ENCODE measurements at regions not wholly inside any gene's neighbourhood (a gene's known extent, or its start where the extent isn't known, plus 50 kb on each side); places are given as distances from the start of the nearest gene placed in this dataset.

- no peak overlapping the region for H3K4me3 Mint-ChIP-seq
- no peaks in the 10 kb centered on the region for H3K36me3 Mint-ChIP-seq (ENCODE audit: insufficient read depth)
- no peaks in the 10 kb centered on the region for H3K9me3 Mint-ChIP-seq
- no peak for DNase-seq
- H3K27ac Mint-ChIP-seq = peak overlapping the region in 1 of 2 donors; percentile 36
- H3K27me3 Mint-ChIP-seq = no peaks in the 10 kb centered on the region
- no peak for ATAC-seq (replicated peaks)
- H3K4me1 Mint-ChIP-seq (ENCODE audit: low read depth in 2 of 2) = peaks cover 7 to 23% of the 10 kb centered on the region in 2 donors
These were observed 110.1 kb downstream of the CDC7 start for GRCh38 chr1:91610789-91611188.

GRCh38 chr1:91611483-91611917, 110.8 kb downstream of the CDC7 start:
- DNase-seq = no peak
- Mint-ChIP-seq H3K27me3 (no peaks in the 10 kb centered on the region), H3K9me3 (no peaks in the 10 kb centered on the region), H3K27ac (no peak overlapping the region), H3K4me3 (no peak overlapping the region), H3K4me1 (ENCODE audit: low read depth in 2 of 2) (peaks cover 5 to 23% of the 10 kb centered on the region in 2 donors), H3K36me3 (ENCODE audit: insufficient read depth) (no peaks in the 10 kb centered on the region)
- no peak for ATAC-seq (replicated peaks)

- Mint-ChIP-seq H3K27ac (no peak overlapping the region), H3K36me3 (ENCODE audit: insufficient read depth) (no peaks in the 10 kb centered on the region), H3K4me3 (no peak overlapping the region), H3K4me1 (ENCODE audit: low read depth in 2 of 2) (peaks cover 5 to 20% of the 10 kb centered on the region in 2 donors), H3K9me3 (no peaks in the 10 kb centered on the region), H3K27me3 (no peaks in the 10 kb centered on the region)
- no peak for DNase-seq
- no peak for ATAC-seq (replicated peaks)
These were observed 112.9 kb downstream of the CDC7 start for GRCh38 chr1:91613595-91613994.

GRCh38 chr1:91616712-91617111, 116.1 kb downstream of the CDC7 start:
- DNase-seq (no peak), ATAC-seq (replicated peaks) (no peak)

GRCh38 chr1:91617285-91617765, 116.7 kb downstream of the CDC7 start:
- Mint-ChIP-seq H3K4me1 (ENCODE audit: low read depth in 2 of 2) (peaks cover 8 to 18% of the 10 kb centered on the region in 2 donors), H3K27ac (no peak overlapping the region), H3K9me3 (no peaks in the 10 kb centered on the region), H3K4me3 (no peak overlapping the region), H3K36me3 (ENCODE audit: insufficient read depth) (no peaks in the 10 kb centered on the region), H3K27me3 (no peaks in the 10 kb centered on the region)
- ATAC-seq (replicated peaks) (no peak), DNase-seq (no peak)

More at GRCh38 chr1:91616712-91617111, 116.1 kb downstream of the CDC7 start:
- no peaks in the 10 kb centered on the region for H3K36me3 Mint-ChIP-seq (ENCODE audit: insufficient read depth)
- H3K4me1 Mint-ChIP-seq (ENCODE audit: low read depth in 2 of 2) = peaks cover 8 to 18% of the 10 kb centered on the region in 2 donors
- H3K9me3 Mint-ChIP-seq = no peaks in the 10 kb centered on the region
- H3K4me3 Mint-ChIP-seq = no peak overlapping the region
- no peak overlapping the region for H3K27ac Mint-ChIP-seq
- H3K27me3 Mint-ChIP-seq = no peaks in the 10 kb centered on the region

- H3K4me1 Mint-ChIP-seq (ENCODE audit: low read depth in 2 of 2) = peaks cover 4 to 11% of the 10 kb centered on the region in 2 donors
- DNase-seq (no peak), ATAC-seq (replicated peaks) (no peak)
- no peaks in the 10 kb centered on the region for H3K27me3 Mint-ChIP-seq
- no peaks in the 10 kb centered on the region for H3K36me3 Mint-ChIP-seq (ENCODE audit: insufficient read depth)
- H3K9me3 Mint-ChIP-seq = peaks cover 0 to 3% of the 10 kb centered on the region in 2 donors
- H3K27ac Mint-ChIP-seq = no peak overlapping the region
- H3K4me3 Mint-ChIP-seq = no peak overlapping the region
These were observed 119.2 kb downstream of the CDC7 start for GRCh38 chr1:91619881-91620280.

- DNase-seq (no peak), ATAC-seq (replicated peaks) (no peak)
- H3K4me3 Mint-ChIP-seq = no peak overlapping the region
- peak overlapping the region in 1 of 2 donors; percentile 33 for H3K27ac Mint-ChIP-seq
- H3K4me1 Mint-ChIP-seq (ENCODE audit: low read depth in 2 of 2) = peaks cover 4 to 5% of the 10 kb centered on the region in 2 donors
- no peaks in the 10 kb centered on the region for H3K27me3 Mint-ChIP-seq
- peaks cover 0 to 3% of the 10 kb centered on the region in 2 donors for H3K9me3 Mint-ChIP-seq
- no peaks in the 10 kb centered on the region for H3K36me3 Mint-ChIP-seq (ENCODE audit: insufficient read depth)
These were observed 120.7 kb downstream of the CDC7 start for GRCh38 chr1:91621360-91621759.

GRCh38 chr1:91621907-91622306, 121.3 kb downstream of the CDC7 start:
- peaks cover 0 to 3% of the 10 kb centered on the region in 2 donors for H3K9me3 Mint-ChIP-seq
- no peaks in the 10 kb centered on the region for H3K27me3 Mint-ChIP-seq
- H3K4me1 Mint-ChIP-seq (ENCODE audit: low read depth in 2 of 2) = peaks cover 4 to 5% of the 10 kb centered on the region in 2 donors
- DNase-seq (no peak), ATAC-seq (replicated peaks) (no peak)
- no peaks in the 10 kb centered on the region for H3K36me3 Mint-ChIP-seq (ENCODE audit: insufficient read depth)
- no peak overlapping the region for H3K27ac Mint-ChIP-seq
- no peak overlapping the region for H3K4me3 Mint-ChIP-seq

GRCh38 chr1:91622616-91623015, 122.0 kb downstream of the CDC7 start:
- Mint-ChIP-seq H3K36me3 (ENCODE audit: insufficient read depth) (no peaks in the 10 kb centered on the region), H3K9me3 (peaks cover 0 to 3% of the 10 kb centered on the region in 2 donors), H3K27ac (no peak overlapping the region), H3K27me3 (no peaks in the 10 kb centered on the region), H3K4me1 (ENCODE audit: low read depth in 2 of 2) (peaks cover 4 to 5% of the 10 kb centered on the region in 2 donors), H3K4me3 (no peak overlapping the region)
- no peak for ATAC-seq (replicated peaks)
- no peak for DNase-seq

- H3K4me1 Mint-ChIP-seq (ENCODE audit: low read depth in 2 of 2) = peaks cover 4 to 5% of the 10 kb centered on the region in 2 donors
- no peaks in the 10 kb centered on the region for H3K36me3 Mint-ChIP-seq (ENCODE audit: insufficient read depth)
- no peaks in the 10 kb centered on the region for H3K27me3 Mint-ChIP-seq
- no peak for DNase-seq
- no peak overlapping the region for H3K4me3 Mint-ChIP-seq
- H3K9me3 Mint-ChIP-seq = peaks cover 0 to 3% of the 10 kb centered on the region in 2 donors
- H3K27ac Mint-ChIP-seq = no peak overlapping the region
- ATAC-seq (replicated peaks) = no peak
These were observed 122.4 kb downstream of the CDC7 start for GRCh38 chr1:91623020-91623419.

- no peaks in the 10 kb centered on the region for H3K36me3 Mint-ChIP-seq (ENCODE audit: insufficient read depth)
- no peaks in the 10 kb centered on the region for H3K27me3 Mint-ChIP-seq
- ATAC-seq (replicated peaks) (no peak), DNase-seq (no peak)
- no peak overlapping the region for H3K4me3 Mint-ChIP-seq
- H3K4me1 Mint-ChIP-seq (ENCODE audit: low read depth in 2 of 2) = peaks cover 0 to 4% of the 10 kb centered on the region in 2 donors
- H3K27ac Mint-ChIP-seq = peak overlapping the region in 1 of 2 donors; percentile 33
- H3K9me3 Mint-ChIP-seq = peaks cover 0 to 3% of the 10 kb centered on the region in 2 donors
These were observed 123.7 kb downstream of the CDC7 start for GRCh38 chr1:91624331-91624730.

Data from effector memory CD8-positive, alpha-beta T cell (primary cell).